Spinal cord (tissue), 9 donors: ENCODE measurements at regions not wholly inside any gene's neighbourhood (a gene's known extent, or its start where the extent isn't known, plus 50 kb on each side); places are given as distances from the start of the nearest gene placed in this dataset.

Experiments used
- DNase-seq, 6 donors: peaks; one replicate each; pipeline versions ENCODE4 v3.0.0 to v3.0.0-alpha.2; 2013 to 2015; ENCODE audit warnings: low spot score in 6 of 6, low read depth in 4 of 6
- H3K27ac ChIP-seq: one replicate; pipeline ENCODE4 v1.5.1; 2013; ENCODE audit warnings: low read depth, low read length, control low read depth
- H3K27me3 ChIP-seq: one replicate; pipeline ENCODE4 v1.6.1; 2013; ENCODE audit warnings: low read length; ENCODE audit not compliant: control insufficient read depth, insufficient read depth
- H3K36me3 ChIP-seq: one replicate; pipeline ENCODE4 v1.6.1; 2013; ENCODE audit warnings: low read length; ENCODE audit not compliant: control insufficient read depth, insufficient read depth
- H3K4me1 ChIP-seq: one replicate; pipeline ENCODE4 v1.6.1; 2013; ENCODE audit warnings: low read length; ENCODE audit not compliant: control insufficient read depth, insufficient read depth
- H3K4me3 ChIP-seq: one replicate; pipeline ENCODE4 v1.5.1; 2013; ENCODE audit warnings: low read depth, low read length, control low read depth
- H3K9me3 ChIP-seq: one replicate; pipeline ENCODE4 v1.6.1; 2013; ENCODE audit warnings: low read length; ENCODE audit not compliant: control insufficient read depth, insufficient read depth
- WGBS: methylation state at CpG from one replicate; pipeline ENCODE4 v1.1.5; 2013; ENCODE audit warnings: missing lambda C conversion rate; ENCODE audit not compliant: insufficient coverage; 5-methylcytosine and 5-hydroxymethylcytosine counted together
- donor health status: healthy.

DNA sequence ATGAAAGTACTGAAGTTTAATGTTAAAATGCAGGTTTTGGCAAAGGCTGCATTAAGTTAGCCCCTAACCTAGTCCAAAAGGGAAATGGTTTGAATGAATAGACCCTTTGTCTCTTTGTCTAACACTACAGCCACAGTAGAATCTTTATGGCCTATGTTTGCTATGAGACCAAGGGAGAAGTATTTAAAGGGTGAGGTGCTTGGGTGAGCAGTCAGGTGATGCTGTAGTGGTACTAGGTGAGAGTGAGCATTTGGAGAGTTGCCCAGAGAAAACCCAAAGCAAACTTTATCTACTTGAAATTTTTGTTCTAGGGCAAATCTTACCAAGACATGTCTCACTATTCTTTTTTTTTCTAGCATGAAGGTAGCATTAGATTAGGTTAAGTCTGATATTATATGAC lies 1961.4 kb upstream of the WWC1 start:
- H3K27me3 ChIP-seq, result no peaks in the 10 kb centered on the region
- no peak overlapping the region for H3K27ac ChIP-seq
- no peaks in the 10 kb centered on the region for H3K4me1 ChIP-seq
- no peak overlapping the region for H3K4me3 ChIP-seq
- no peaks in the 10 kb centered on the region for H3K9me3 ChIP-seq
- DNase-seq, result no peak
- no peaks in the 10 kb centered on the region for H3K36me3 ChIP-seq

DNA sequence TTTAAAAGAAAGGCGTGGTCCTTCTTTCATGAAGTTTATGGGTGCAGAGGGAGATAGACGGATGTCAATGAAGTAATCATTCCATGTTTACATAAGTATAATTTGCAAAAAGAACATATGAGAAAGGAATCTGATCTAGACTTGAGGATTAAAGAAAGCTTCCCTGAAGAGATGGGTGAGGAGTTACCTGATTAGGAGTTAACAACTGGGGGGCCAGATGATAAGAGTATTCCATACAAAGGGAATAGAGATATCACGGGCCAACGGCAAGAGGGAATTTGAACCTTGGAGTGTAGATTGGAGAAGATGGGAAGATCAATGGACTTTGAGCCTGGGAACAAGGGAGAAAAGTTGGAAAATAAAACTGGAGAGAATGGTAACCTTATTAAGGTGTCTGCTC lies 1959.9 kb upstream of the WWC1 start:
- Histone ChIP-seq H3K4me1 (no peaks in the 10 kb centered on the region), H3K4me3 (no peak overlapping the region), H3K27ac (no peak overlapping the region), H3K9me3 (no peaks in the 10 kb centered on the region), H3K27me3 (no peaks in the 10 kb centered on the region), H3K36me3 (no peaks in the 10 kb centered on the region)
- DNase-seq, result no peak
- WGBS, result 96% methylated on average over 2 of the region's 4 CpGs

DNA sequence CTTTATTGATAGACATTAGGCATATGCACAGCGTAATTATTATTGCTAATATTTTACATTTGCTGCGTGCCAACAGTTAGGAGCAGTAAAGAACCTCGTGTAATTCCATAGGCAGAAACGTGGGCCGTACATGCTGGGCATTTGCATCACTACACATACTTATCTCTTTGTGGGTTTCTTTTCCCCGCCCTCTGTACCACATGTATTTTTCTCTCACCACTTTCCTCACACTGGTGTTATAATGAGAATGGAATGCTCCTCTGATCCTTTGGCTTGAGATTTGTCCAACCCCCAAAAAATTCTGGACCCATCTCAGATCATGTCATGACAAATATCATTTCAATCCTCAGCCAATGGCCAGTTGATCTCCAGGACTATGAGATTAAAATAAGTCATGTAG lies 1952.6 kb upstream of the WWC1 start:
- H3K36me3 ChIP-seq, result no peaks in the 10 kb centered on the region
- no peak for DNase-seq
- no peak overlapping the region for H3K4me3 ChIP-seq
- no peaks in the 10 kb centered on the region for H3K4me1 ChIP-seq
- no CpG with 5 or more reads among the region's 6 CpGs for WGBS
- H3K27ac ChIP-seq, result no peak overlapping the region
- H3K27me3 ChIP-seq, result no peaks in the 10 kb centered on the region
- no peaks in the 10 kb centered on the region for H3K9me3 ChIP-seq

DNA sequence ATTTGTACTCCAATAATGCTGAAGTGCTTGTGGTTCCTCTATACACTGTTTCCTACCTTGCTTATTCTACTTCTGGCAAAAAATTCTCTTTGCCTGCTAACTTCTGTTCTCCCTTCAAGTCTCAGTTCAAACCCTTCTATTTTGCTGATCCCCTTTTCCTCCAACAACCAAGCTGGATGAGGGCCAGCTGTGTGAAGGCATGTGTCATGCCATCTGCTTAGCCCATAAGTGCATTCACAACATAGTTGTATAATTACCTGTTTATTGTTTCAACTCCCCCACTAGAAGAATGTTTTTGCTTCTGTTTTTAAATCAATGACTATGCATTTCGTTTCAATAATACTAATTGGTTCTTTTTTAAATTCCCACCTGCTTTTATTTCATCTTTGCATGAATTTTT lies 1951.4 kb upstream of the WWC1 start:
- no CpG with 5 or more reads among the region's 1 CpG for WGBS
- Histone ChIP-seq H3K4me1 (no peaks in the 10 kb centered on the region), H3K4me3 (no peak overlapping the region), H3K36me3 (no peaks in the 10 kb centered on the region), H3K27ac (no peak overlapping the region), H3K9me3 (no peaks in the 10 kb centered on the region), H3K27me3 (no peaks in the 10 kb centered on the region)
- DNase-seq, result no peak

DNA sequence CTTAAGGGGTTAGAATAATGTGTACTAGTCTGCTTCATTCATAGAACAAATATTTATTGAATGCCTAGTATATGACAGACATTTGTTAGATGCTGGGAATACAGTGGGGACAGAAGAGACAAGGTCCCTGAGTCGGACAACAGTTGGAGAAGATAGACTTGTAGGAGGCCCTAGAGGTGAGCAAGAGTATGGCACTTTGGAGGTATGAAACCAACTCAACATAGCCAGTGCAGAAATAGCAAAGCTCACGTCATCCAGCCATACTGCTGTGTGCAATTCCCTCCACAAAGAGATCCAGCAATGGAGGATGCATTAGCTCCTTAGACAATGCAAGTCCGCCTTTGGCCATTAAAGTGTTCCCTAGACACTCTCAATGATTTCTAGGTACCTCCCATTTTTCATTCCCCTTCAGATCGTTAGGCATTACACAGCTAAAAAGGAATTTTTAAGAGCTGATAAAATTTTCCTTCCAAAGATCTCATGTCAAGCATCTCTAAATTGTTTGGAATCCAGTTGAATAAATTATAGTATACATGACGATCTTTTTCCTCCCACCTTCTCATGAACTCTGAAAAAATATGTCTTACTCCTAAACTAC lies 1949.6 kb upstream of the WWC1 start:
- H3K36me3 ChIP-seq, result no peaks in the 10 kb centered on the region
- DNase-seq, result no peak
- no peak overlapping the region for H3K27ac ChIP-seq
- WGBS, result 86% methylated on average over 2 of the region's 5 CpGs
- H3K27me3 ChIP-seq, result no peaks in the 10 kb centered on the region
- H3K4me1 ChIP-seq, result no peaks in the 10 kb centered on the region
- no peak overlapping the region for H3K4me3 ChIP-seq
- H3K9me3 ChIP-seq, result no peaks in the 10 kb centered on the region

DNA sequence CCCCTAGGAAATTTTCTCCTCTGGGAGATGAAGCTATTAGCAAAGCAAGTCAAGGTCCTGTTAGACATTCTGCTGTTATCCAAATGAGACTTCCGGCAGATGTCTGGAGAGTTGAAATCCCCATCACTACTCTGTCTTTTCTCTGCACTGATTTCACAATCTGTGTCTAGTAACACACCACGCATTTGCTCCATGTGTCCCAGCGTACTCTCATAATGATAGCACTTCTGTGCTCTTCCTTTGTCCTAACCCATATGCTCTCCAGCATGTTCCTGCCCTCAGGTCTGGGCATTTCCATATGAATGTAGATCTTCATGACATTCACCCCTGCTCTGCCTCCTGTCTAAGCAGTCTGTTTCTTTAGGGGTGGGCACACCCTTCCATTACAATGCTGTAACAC lies 1949.0 kb upstream of the WWC1 start:
- WGBS, result 42% methylated on average over 3 of the region's 3 CpGs
- Histone ChIP-seq H3K9me3 (no peaks in the 10 kb centered on the region), H3K36me3 (no peaks in the 10 kb centered on the region), H3K4me1 (no peaks in the 10 kb centered on the region), H3K27me3 (no peaks in the 10 kb centered on the region), H3K27ac (no peak overlapping the region), H3K4me3 (no peak overlapping the region)
- DNase-seq, result peak in 1 of 6 donors; percentile 60

DNA sequence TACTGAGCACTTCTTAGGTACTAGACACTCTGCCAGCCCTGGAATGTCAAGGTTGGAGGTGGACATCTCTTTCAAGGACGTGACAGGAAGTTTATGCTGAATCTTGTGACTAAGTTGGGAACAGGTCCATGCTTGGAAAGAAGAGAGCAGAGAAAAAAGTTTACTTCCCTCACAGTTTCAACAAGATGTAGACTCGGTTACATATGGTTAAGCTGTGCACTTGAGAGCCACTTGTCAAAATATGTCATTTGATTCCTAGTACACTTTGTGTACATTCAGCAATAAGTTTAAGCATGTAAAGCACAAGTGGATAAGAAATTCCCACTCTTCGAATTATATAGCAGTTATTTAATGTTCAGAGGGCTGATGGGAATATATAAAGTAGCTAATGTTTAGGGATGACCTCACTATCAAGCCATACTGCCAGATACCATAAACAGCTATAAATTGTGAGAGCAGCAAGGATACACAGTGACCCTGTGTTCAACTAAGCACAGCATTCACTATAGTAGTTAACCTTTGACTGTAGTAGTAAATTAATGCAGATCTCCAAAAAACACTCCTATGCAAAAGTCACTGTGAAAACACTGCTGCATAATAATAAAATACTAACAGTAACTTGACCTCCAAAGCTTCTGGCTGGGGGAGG lies 1944.6 kb upstream of the WWC1 start:
- Histone ChIP-seq H3K27ac (no peak overlapping the region), H3K4me3 (no peak overlapping the region), H3K4me1 (no peaks in the 10 kb centered on the region), H3K27me3 (no peaks in the 10 kb centered on the region), H3K36me3 (no peaks in the 10 kb centered on the region), H3K9me3 (no peaks in the 10 kb centered on the region)
- no CpG with 5 or more reads among the region's 3 CpGs for WGBS
- no peak for DNase-seq

DNA sequence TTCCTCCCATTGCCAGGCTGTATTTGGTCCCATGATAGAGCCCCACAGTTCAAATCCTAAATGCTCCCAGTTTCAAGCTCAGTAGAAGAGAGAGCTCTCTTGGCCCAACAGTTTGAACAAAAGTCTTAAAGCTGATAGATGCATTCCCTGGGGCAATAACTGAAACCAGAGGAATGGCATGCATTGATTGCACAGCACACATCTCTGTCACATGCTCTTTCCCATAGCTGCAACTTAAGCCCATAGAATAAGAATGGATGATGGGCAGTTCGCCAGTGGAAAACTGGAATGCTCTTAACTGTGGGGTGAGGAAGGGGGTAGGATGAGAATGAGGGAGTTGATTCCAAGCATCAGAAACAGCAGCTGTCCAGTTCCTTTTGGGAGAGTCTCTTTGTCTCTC lies 1942.4 kb upstream of the WWC1 start:
- DNase-seq, result peak in 2 of 6 donors; percentile 38 to 54
- Histone ChIP-seq H3K4me3 (no peak overlapping the region), H3K27ac (no peak overlapping the region), H3K9me3 (no peaks in the 10 kb centered on the region), H3K36me3 (no peaks in the 10 kb centered on the region), H3K27me3 (no peaks in the 10 kb centered on the region), H3K4me1 (no peaks in the 10 kb centered on the region)
- WGBS, result no CpG with 5 or more reads among the region's 1 CpG

DNA sequence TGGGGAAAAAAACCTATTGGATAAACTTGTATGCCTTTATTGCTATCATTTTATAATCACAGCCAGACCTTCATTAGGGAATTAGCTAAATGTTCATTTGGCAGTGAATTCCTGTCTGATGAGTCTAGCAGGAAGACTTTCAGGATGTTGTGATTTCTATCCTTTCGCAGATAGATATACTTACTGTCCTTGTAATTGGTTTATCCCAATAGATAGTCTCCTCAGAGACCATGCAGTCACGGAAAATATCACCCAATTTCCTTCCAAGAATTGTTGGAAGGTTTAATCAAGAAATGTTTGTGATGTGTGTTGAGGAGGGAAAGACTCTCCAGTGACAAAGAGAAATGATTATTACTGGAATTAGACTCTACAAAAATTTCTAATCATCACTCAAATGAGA lies 1937.9 kb upstream of the WWC1 start:
- no CpG with 5 or more reads among the region's 2 CpGs for WGBS

DNA sequence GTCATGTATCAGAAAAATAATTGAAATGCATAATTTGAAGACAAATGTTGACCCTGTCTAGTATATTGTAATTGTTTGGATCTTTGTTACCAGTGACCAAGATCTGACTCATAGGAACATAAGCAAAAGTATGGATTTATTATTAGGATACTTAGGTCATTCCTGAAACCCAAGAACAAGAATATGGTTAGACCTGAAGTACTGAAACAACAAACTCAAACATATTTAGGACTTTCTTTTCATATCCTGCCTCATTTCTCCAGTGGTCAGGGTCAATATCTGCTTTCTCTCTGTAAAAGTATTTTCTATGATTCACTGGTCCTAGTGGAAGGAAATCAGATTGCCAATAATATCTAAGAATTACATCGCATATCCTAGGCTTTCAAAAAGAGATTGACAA lies 1937.1 kb upstream of the WWC1 start:
- no peaks in the 10 kb centered on the region for H3K27me3 ChIP-seq
- no peaks in the 10 kb centered on the region for H3K4me1 ChIP-seq
- H3K9me3 ChIP-seq, result no peaks in the 10 kb centered on the region
- H3K36me3 ChIP-seq, result no peaks in the 10 kb centered on the region
- DNase-seq, result no peak
- no peak overlapping the region for H3K27ac ChIP-seq
- H3K4me3 ChIP-seq, result no peak overlapping the region
- WGBS, result no CpG with 5 or more reads among the region's 1 CpG

More for the DNA sequence above, 1937.9 kb upstream of the WWC1 start:
- Histone ChIP-seq H3K27me3 (no peaks in the 10 kb centered on the region), H3K27ac (no peak overlapping the region), H3K36me3 (no peaks in the 10 kb centered on the region), H3K9me3 (no peaks in the 10 kb centered on the region), H3K4me1 (no peaks in the 10 kb centered on the region), H3K4me3 (no peak overlapping the region)
- DNase-seq, result peak in 1 of 6 donors; percentile 61
